NCI-H510A (cell line): ENCODE measurements at regions not wholly inside any gene's neighbourhood (a gene's known extent, or its start where the extent isn't known, plus 50 kb on each side); places are given as distances from the start of the nearest gene placed in this dataset.

Experiments
- DNase-seq: peaks from one replicate; lab custom pipeline; 2025; lab: John Stamatoyannopoulos, UW

DNA sequence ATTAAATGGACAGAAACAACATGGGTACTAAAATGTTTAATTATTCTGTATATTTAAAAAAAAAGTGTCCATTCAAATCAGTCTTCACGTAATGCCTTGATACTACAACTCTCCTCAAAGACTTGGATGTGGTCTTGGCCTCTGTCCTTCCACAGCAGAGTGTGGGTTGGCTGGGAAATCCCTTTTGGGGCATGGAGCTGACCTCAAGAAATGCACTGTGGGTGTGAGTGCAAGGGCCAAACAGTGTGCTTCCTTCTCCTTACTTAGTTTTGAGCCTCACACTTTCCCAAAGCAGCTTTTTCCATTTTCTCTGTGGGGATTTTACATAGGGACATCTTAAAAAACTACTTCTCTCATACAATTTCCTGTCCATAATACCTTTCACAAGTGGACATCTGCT lies 607.4 kb downstream of the EFNB2 start:
- no peak for DNase-seq

DNA sequence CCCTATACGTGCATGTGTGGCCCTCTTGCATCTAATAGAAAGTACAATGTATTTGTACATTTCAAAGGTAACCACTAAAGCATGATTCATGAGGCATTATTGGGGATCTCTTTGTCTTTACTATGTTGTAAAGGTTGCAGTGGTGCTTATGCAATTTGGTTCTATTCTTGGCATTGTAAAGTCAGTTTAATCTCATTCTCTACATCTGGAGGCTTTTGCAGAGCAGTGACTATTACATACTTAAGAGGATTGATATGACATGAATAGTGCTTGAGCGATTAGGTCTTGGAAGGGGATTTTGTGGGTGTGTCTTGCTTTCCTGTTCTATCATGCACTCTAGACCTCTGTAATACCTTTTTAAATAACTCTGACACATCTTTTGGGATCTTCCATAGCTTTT lies 610.0 kb downstream of the EFNB2 start:
- DNase-seq = no peak

DNA sequence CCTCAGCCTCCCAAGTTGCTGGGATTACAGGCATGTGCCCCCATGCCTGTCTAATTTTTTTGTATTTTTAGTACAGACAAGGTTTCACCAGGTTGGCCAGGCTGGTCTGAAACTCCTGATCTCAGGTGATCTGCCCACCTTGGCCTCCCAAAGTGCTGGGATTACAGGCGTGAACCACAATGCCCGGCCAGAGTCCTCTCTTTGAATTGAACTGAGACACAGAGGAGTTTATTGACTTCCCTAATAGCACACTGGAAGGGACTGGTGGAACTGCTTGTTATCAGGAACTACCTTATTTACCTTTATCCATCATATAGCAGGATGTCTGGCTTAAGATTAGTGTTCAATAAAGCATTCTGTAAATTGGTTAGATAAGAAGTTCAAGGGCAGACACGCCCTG lies 613.8 kb downstream of the EFNB2 start:
- no peak for DNase-seq

DNA sequence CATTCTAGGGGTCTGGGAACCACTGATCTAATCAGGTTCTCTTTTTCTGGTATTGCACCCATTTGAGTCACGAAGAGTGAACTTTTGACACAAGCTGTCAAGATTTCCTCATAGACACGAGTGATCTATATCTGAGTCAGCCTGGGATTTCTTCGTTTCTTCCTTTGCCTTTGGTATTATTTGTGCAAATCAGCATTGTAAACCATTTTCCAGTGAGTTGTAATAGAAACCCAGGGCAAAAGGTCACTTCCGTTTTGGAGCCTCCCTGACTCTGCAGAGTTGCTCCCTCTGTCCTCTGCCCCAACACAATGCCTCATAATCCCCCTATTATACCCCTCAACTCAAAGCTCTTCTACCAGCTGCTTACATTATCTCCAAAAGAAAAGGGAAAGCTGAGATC lies 615.1 kb downstream of the EFNB2 start:
- DNase-seq = no peak

DNA sequence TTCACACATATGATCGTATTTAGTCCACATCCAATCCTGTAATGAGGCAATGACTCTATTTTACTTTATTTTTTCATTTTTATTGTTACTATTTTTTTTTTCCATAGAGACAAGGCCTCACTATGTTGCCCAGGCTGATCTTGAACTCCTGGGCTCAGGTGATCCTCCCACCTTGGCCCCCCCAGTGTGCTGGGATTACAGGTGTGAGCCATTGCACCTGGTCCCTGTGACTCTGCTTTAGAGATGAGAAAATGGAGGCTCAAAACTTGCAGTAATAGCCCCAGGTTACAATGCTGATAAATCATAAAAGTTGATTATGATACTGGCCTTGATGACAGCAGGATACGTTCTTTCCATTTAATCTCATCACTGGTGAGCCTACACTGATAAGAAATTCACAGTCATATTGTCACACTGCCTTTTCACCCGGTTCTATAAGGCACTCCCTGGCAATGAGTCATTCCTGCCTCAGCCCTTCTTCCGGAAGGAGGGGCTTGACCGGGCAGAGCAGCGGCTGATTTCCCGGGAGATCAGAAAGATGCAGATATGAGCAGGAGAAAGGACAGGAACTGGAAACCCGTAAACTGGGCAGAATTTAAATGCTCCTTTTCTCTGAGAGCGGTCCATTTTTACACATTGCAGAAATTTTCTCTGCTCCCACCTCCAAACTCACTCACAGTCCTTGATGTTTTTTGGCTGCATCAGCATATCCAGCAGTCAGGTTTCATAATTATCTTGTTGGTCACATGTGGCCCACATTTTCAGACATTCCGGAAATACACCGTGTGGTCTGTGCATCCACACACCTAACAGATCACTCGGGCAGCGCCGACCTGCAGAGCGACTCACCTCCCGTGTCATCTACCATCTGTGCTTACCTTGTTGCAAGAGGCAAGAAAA lies 616.4 kb downstream of the EFNB2 start:
- no peak for DNase-seq

DNA sequence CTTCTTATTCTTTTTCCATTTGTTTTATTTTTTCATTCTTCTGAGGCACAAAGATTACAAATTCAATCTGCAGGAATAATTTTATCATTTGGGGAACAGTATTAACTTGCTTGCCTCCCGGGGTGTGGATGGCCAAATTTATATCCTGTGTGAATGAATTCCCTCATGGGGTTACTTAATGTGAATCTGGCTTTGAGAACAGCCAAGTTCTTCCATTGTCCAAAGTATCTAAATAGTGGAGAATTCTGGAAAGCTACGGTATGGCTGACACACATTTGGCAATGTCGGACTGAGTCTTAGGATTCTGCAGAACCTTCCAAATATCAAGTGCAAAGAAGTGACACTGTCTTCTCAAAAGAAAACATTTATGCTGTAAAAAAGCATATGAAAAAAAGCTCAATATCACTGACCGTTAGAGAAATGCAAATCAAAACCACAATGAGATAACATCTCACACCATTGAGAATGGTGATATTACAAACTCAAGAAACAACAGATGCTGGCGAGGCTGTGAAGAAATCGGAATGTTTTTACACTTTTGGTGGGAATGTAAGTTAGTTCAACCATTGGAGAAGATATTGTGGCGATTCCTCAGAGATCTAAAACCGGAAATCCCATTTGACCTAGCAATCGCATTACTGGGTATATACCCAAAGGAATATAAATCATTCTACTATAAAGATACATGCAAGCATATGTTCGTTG lies 620.2 kb downstream of the EFNB2 start:
- DNase-seq = no peak

DNA sequence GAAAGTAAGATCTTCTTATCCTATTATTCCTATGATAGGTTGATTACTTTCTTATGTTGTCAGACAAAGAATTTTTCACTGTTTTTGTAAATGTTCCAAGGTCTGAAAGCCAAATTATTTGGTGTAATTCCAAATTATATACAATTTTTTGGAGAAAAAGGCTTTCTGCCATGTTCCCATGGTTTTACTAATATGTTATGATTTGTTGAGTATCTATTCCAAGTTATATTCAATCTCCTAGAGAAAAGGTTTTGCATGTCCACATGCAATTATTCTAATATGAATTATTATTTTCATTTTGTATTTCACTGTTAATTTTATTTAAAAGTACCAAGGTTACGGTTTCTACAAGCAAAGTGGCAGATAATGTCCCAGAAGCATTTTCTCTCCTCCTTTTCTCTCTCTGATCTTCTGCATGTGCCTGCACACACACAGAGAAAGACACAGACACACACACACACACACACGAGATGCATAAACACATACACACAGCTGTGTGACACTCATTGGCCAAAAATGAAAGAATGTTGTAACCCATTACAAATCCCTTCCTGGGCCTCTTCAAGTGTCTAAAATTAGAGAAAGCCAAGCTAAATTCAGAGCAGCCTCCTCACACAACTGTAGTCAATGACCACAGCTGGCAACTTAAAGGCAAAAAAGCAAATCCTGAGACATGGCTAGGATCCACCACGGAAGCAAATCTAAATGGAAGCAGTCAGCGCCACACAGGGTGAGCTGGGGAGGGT lies 621.0 kb downstream of the EFNB2 start:
- no peak for DNase-seq

DNA sequence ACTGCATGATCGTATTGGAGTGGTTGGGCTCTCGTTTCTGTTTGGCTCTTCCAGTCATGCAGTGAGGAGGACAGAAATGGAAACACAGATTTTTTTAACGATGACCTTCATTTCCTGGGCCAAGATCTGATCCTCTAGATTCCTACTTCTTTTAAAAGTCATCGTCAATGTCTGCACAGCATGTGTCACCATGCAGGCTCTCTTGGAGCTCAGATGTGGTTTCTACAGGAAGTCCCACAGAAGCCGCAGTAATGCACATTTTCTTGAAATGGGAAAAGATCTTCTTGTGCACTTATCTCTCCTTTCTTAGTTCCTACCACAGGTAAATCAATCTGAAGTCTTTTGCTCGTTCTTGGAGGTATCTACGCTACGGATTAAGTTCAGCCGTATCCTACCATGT lies 626.9 kb downstream of the EFNB2 start:
- no peak for DNase-seq

DNA sequence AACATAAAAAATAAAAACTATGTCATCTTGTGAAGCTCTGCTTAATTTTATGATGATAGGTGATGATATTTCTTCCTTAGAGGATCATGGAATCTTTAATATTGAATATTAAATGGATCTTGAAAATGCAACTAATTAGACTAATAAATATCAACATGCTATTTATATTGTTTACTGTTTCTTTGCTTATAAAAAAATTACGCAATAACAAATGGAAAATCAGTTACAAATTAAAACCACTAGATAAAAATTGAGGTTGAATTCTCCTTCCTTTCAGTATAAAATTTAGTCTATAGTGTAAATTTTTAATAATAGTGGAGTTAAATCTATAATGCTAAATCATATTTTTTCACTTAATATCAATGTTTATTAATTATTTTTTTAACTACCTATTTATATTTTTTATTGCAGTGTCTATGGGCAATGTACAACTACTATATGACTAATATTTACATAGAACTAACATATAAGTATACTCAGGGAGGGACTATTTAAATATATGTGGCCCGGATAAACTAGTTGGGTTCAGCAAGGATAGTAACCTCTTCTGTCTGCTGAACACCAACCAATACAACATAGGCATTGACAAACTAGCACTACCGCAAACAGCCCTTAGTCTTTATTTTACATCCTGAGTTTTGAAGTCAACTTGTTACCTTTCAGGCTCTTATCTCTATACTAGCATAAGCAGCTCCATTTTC lies 628.0 kb downstream of the EFNB2 start:
- no peak for DNase-seq

DNA sequence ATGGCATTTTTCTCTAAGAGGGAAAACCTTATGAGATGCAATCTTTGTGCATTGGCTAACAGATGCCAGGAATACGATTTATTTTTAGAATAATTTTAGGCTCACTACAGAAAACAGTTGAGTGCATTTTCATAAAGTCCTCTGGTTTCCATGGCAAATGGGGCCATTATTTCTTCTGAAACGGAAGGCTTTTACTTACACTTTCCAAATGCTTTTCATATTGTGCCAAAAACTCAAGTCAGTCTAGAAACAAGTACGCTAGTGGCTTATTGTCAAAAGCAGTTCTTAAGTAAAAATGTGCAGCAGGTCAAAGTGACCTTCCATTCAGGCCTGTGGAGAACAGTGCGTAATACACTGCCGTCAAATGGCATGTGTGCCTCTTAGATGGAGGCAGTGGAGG lies 628.7 kb downstream of the EFNB2 start:
- no peak for DNase-seq

DNA sequence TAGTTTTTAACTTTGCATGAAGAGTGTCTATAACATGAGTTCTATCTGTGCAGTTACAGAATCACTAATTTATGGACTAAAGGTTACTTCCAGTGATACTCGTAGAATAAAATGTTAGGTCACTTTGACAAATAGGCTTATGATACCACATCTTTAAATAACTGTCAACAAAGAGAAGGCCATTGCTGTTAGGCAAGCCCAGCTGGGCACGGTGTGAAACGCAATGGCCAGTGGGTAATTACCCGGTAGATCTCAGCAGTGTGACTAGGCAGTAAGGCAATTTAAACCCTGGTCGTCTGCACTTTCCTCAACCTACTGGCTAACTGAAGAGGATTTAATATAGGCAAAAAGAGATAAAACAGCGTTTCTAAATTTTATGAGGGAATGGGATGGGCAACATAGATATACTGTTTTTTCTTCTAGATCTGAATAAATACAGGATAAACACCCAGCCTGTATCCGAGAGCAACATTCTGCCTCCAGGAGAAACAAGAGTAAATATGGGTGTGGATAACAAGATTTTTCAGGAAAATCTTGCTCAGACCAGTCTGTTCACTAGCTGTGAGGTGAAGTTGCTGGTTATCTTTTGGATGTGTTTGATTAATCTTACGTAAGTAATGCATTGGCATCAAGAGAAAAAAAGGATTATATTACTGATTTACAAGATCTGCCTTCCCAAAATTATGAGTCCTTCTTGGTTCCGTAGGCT lies 631.3 kb downstream of the EFNB2 start:
- no peak for DNase-seq

DNA sequence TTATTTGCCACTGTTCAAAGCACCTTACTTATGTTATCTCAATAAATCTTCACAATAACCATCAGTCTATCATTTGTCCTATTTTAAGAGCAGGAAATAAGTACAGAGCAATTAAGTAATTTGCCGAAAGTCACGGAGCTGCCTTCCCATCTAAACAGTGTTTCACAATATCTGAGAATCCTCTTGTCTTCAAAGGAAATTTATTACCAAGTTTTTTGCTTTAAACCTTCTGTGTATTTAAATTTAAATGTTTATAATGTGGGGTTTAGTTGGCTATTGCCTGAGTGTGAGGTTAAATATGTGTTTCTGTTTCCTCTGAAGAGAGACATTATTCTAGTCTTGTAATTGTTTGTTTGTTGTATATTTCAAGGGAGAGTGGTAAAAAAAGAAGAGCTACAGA lies 633.1 kb downstream of the EFNB2 start:
- no peak for DNase-seq

DNA sequence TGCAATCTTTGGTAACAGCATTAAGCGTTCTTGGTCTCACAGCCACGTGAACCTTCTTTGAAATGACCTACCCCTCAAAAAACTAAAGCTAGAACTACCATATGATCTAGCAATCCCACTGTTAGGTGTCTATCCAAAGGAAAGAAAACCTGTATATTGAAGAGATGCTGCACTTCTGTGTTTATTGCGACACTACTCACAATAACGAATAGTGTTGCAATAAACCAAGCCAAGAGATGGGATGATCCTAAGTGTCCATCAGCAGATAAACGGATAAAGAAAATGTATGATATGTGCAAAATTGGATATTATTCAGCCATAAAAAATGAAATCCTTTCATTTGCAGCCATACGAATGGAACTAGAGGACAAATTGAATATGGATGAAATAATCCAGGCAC lies 637.9 kb downstream of the EFNB2 start:
- DNase-seq = no peak

DNA sequence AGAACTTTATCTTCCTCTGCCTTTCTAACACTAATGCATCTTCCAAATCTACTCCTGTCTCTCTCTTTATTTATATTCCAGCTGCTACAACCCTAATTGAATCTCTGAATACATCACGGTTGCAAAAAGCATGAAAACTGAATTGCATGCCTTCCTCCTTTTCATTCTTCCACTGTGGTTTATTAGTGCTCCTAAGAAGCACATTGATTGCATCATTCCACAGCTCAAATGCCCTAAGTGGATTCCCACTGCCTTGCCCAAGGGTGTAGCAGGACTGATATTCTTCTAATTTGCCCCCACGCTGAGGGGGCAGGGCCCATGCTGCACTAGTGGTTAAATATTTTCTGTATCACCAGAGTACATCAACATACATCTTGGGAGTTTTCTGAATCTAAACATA lies 640.8 kb downstream of the EFNB2 start:
- no peak for DNase-seq

DNA sequence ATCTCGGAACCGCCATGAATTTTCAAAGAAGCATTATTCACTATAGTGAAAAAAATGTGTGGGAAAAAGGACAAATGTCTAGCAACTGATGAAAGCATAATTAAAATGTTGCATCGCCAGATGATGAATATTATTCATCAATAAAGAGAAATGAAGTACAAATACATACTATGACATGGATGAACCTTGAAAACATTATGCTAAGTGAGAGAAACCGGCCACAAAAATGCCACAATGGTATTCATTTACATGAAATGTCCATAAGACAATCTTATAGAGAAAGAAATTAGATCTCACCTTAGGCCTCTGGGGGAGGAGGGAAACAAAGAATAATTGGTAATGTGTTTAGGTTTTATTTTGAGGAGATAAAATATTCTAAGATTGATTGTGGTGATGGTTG lies 645.0 kb downstream of the EFNB2 start:
- no peak for DNase-seq

DNA sequence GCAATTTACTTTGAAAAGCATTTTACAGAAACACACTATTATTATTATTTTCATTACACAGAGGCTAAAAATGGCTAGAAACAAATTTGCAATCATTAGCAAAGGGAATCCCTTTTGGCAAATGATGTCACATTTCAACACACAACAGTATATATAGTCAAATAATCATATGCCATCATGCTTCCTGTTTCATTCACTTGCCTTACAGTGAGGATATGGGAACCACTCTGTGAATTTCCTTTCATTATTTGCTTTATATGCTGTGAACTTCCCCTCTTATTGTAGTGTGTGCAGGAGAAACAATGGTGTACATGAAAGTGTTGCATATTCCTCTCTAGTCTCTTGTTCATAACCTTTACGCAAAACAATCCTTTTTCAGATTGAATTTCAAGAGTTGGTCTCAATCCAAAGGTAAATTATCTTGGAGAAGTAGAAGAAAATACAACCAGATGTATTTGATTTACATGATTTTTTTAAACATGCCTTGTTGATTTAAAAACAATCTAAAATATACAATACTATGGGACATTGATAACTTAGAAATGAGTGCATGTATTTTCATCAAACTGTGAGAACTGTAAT lies 657.3 kb downstream of the EFNB2 start:
- no peak for DNase-seq

DNA sequence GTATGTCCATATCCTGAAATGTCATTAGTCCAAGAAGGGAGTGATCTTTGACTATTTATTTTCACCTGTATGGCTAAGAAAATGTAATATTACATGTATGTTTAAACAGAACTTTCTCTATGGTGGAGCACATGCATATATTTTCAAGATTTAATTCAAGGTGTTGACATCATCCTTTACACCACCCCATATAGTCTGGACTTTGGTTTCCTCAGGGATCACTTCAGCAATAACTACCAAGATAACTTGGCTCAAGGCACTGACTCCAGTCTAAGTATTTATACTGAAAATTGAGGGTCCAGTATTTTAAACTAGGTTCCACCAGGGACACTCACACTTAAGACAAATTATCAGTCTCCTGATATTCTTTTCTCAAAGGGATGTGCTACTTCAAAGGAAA lies 660.6 kb downstream of the EFNB2 start:
- no peak for DNase-seq

DNA sequence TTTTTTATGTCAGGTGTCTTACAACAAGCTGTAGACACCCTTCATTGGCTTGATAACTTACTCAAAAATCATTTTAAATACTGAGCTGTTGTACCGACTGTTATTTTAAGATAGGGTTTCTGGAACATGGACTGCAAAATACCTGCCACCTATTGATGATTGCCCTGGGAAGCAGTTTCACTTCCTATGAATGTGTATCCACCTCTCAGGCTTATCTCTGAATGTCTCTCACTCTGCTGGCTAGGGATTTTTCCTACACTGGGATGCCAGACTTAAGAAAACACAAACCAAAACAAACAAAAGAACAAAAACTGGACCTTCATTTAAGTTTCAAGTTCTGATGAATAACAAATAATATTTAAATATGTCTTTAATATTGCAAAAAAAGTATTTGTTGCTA lies 663.7 kb downstream of the EFNB2 start:
- no peak for DNase-seq

DNA sequence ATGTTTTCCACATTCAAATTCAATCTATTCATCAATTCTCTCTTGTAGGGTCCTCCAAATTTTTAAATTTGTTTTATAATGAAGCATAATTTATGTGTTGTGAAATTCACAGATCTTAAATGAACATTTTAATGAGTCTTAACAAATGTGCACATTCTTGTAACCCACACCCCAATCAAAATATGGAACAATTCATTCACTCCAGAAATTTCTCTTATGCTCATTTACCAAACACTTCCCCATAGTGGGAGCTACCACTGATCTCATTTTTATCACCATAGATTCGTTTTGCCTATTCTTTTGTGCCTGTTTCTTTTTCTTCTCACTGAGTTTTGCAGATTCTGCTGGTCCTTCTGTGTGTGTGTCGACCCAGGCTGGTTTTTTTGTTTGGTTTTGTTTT lies 664.1 kb downstream of the EFNB2 start:
- no peak for DNase-seq

DNA sequence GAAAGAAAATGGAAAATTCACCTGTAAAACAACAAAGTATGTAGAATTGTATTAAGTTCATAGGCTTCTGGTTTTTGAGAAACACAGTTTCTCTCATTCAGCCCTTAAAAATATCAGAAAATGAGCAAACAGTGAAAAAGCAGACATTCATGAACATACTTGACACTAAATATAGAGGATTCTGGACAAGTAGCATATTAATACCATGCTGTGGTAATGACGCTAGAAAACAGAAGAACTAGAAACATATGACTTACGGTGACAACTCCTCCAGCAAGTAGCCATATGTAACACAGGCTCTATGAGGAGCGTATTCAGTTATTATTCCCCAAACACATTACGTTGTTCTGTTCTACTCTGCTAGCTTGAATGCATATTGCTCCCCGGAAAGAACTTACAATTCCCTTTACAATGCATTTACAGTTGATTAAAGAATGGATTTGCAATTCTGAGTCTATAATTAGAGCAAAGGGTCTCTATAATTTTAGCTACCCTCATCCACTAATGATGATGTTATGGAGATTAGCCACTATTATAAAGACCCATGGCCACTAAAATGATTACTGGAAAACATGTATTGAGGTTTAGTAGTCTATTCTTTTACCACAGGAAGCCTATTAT lies 672.1 kb downstream of the EFNB2 start:
- DNase-seq = no peak

DNA sequence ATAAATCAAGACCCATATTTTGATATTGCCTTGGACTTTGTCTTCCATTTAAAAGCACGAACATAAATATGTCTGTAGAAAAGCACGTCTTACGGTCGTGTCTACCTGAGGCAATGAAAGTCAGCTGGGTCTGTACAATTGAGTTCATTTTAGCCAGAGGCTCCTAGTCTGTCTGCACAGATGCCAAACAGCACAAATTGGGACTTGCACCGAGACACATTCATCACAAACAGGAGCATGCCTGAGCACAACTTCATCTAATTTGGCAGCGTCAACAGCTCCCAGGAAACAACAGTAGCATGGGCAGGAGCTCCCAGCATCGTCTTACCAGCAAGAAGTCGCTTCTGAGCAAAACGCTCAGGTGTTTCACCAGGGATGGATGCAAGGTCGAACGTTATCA lies 687.0 kb downstream of the EFNB2 start:
- DNase-seq = no peak
